ENCODE measurements at regions not wholly inside any gene's neighbourhood (a gene's known extent, or its start where the extent isn't known, plus 50 kb on each side); places are given as distances from the start of the nearest gene placed in this dataset.

- H3K27ac Mint-ChIP-seq = no peak overlapping the region
- no peak overlapping the region for H3K4me3 Mint-ChIP-seq
- ChIA-PET CTCF (no interaction called here), POLR2A (no interaction called here)
- ATAC-seq (ENCODE audit: low read depth) (no peak), DNase-seq (no peak)
- H3K79me2 ChIP-seq (ENCODE audit: control insufficient read depth, insufficient read depth, low read length) = no peaks in the 10 kb centered on the region
- H3K9me3 Mint-ChIP-seq (ENCODE audit: insufficient read depth) = peaks cover 8% of the 10 kb centered on the region
- H3K27ac ChIP-seq (ENCODE audit: low read length in 2 of 2) = no peak overlapping the region
- intact Hi-C loops (cut with micrococcal nuclease) = no loop called here
- no peaks in the 10 kb centered on the region for H3K27me3 ChIP-seq (replicated peaks in 1 of 4; ENCODE audit: control extremely low read depth in 1 of 4, control insufficient read depth in 3 of 4, insufficient read depth in 4 of 4, low read length in 3 of 4)
- no peak overlapping the region for H2AFZ ChIP-seq (ENCODE audit: insufficient read depth, low read depth, low read length, poor library complexity, severe bottlenecking)
- peaks cover 0 to 3% (median 0%) of the 10 kb centered on the region in 3 donors for H3K9me3 ChIP-seq (ENCODE audit: control extremely low read depth in 1 of 3, control insufficient read depth in 2 of 3, insufficient read depth in 1 of 3, low read length in 2 of 3)
- H4K20me1 ChIP-seq (ENCODE audit: control insufficient read depth, insufficient read depth, low read length, poor library complexity, severe bottlenecking) = no peaks in the 10 kb centered on the region
- H3K4me1 ChIP-seq (ENCODE audit: control insufficient read depth in 2 of 2, insufficient read depth in 2 of 2, low read length in 2 of 2) = no peaks in the 10 kb centered on the region
- no peaks in the 10 kb centered on the region for H3K36me3 ChIP-seq (replicated peaks in 1 of 2; ENCODE audit: control extremely low read depth in 1 of 2, control insufficient read depth in 1 of 2, extremely low read depth in 1 of 2, insufficient read depth in 2 of 2, low read length in 1 of 2)
- TF ChIP-seq CTCF (IDR thresholded peaks at IDR 0.05) (no peak), EZH2 (IDR thresholded peaks at IDR 0.05; ENCODE audit: borderline replicate concordance, insufficient read depth, low read depth, low read length, poor library complexity, severe bottlenecking) (no peak)
- no peak overlapping the region for H3K4me2 ChIP-seq (replicated peaks; ENCODE audit: low read depth, low read length, poor library complexity, severe bottlenecking)
- H3K9ac ChIP-seq (ENCODE audit: low read length) = no peak overlapping the region
- H3K4me3 ChIP-seq (ENCODE audit: control extremely low read depth in 1 of 5, extremely low read depth in 1 of 5, insufficient read depth in 1 of 5, low read depth in 2 of 5, low read length in 4 of 5) = no peak overlapping the region
- H3K27me3 Mint-ChIP-seq = no peaks in the 10 kb centered on the region
- H3K4me1 Mint-ChIP-seq = no peaks in the 10 kb centered on the region
- WGBS (ENCODE audit: insufficient coverage) = no CpG with 5 or more reads among the region's 1 CpG
These were observed 533.6 kb upstream of the FSHR start for GRCh38 chr2:49687918-49688317.

GRCh38 chr2:49686897-49687442 is 532.7 kb upstream of the FSHR start:
- H2AFZ ChIP-seq (ENCODE audit: insufficient read depth, low read depth, low read length, poor library complexity, severe bottlenecking) = no peak overlapping the region
- H3K27ac ChIP-seq (ENCODE audit: low read length in 2 of 2) = no peak overlapping the region
- intact Hi-C loops (cut with micrococcal nuclease) = no loop called here
- no peak overlapping the region for H3K4me3 ChIP-seq (ENCODE audit: control extremely low read depth in 1 of 5, extremely low read depth in 1 of 5, insufficient read depth in 1 of 5, low read depth in 2 of 5, low read length in 4 of 5)
- H4K20me1 ChIP-seq (ENCODE audit: control insufficient read depth, insufficient read depth, low read length, poor library complexity, severe bottlenecking) = no peaks in the 10 kb centered on the region
- no peaks in the 10 kb centered on the region for H3K4me1 ChIP-seq (ENCODE audit: control insufficient read depth in 2 of 2, insufficient read depth in 2 of 2, low read length in 2 of 2)
- H3K36me3 ChIP-seq (replicated peaks in 1 of 2; ENCODE audit: control extremely low read depth in 1 of 2, control insufficient read depth in 1 of 2, extremely low read depth in 1 of 2, insufficient read depth in 2 of 2, low read length in 1 of 2) = no peaks in the 10 kb centered on the region
- DNase-seq (no peak), ATAC-seq (ENCODE audit: low read depth) (no peak)
- no peaks in the 10 kb centered on the region for H3K9me3 Mint-ChIP-seq (ENCODE audit: insufficient read depth)
- TF ChIP-seq EZH2 (IDR thresholded peaks at IDR 0.05; ENCODE audit: borderline replicate concordance, insufficient read depth, low read depth, low read length, poor library complexity, severe bottlenecking) (no peak), CTCF (IDR thresholded peaks at IDR 0.05) (no peak)
- H3K79me2 ChIP-seq (ENCODE audit: control insufficient read depth, insufficient read depth, low read length) = no peaks in the 10 kb centered on the region
- H3K4me3 Mint-ChIP-seq = no peak overlapping the region
- no peak overlapping the region for H3K9ac ChIP-seq (ENCODE audit: low read length)
- CTCF ChIA-PET = no interaction called here
- WGBS (ENCODE audit: insufficient coverage) = 79% methylated on average over 1 of the region's 2 CpGs
- no peak overlapping the region for H3K4me2 ChIP-seq (replicated peaks; ENCODE audit: low read depth, low read length, poor library complexity, severe bottlenecking)
- no peaks in the 10 kb centered on the region for H3K4me1 Mint-ChIP-seq
- H3K27ac Mint-ChIP-seq = no peak overlapping the region
- no peaks in the 10 kb centered on the region for H3K27me3 ChIP-seq (replicated peaks in 1 of 4; ENCODE audit: control extremely low read depth in 1 of 4, control insufficient read depth in 3 of 4, insufficient read depth in 4 of 4, low read length in 3 of 4)
- peaks cover 0 to 3% (median 0%) of the 10 kb centered on the region in 3 donors for H3K9me3 ChIP-seq (ENCODE audit: control extremely low read depth in 1 of 3, control insufficient read depth in 2 of 3, insufficient read depth in 1 of 3, low read length in 2 of 3)
- H3K27me3 Mint-ChIP-seq = no peaks in the 10 kb centered on the region
- POLR2A ChIA-PET = no interaction called here

All from B cell (primary cell).